ENCODE measurements at regions not wholly inside any gene's neighbourhood (a gene's known extent, or its start where the extent isn't known, plus 50 kb on each side); places are given as distances from the start of the nearest gene placed in this dataset.

GRCh38 chr10:78553792-78554191 lies 515.0 kb upstream of the ZMIZ1 start:
- TF ChIP-seq SUZ12 (IDR thresholded peaks at IDR 0.05; ENCODE audit: extremely low read depth, insufficient read depth, insufficient read length) (no peak), YY1 (IDR thresholded peaks at IDR 0.05; ENCODE audit: insufficient read depth, insufficient read length) (no peak), ZNF274 (IDR thresholded peaks at IDR 0.05; ENCODE audit: low read depth, low read length) (no peak)
- H3K9me3 ChIP-seq (ENCODE audit: insufficient read depth, low read length), result no peaks in the 10 kb centered on the region
- no peak for DNase-seq (ENCODE audit: low read depth, low spot score)
- H3K27me3 ChIP-seq (ENCODE audit: insufficient read depth, insufficient read length), result peaks cover 6% of the 10 kb centered on the region
- no peak overlapping the region for H3K9ac ChIP-seq (ENCODE audit: insufficient read length, low read depth)
- H3K36me3 ChIP-seq (ENCODE audit: insufficient read depth, insufficient read length, low read length), result no peaks in the 10 kb centered on the region
- peaks cover 8% of the 10 kb centered on the region for H3K4me1 ChIP-seq (ENCODE audit: insufficient read depth, insufficient read length)
- no peak overlapping the region for H3K4me3 ChIP-seq (ENCODE audit: insufficient read length, low read depth)

GRCh38 chr10:78555128-78555527 lies 513.6 kb upstream of the ZMIZ1 start:
- TF ChIP-seq YY1 (IDR thresholded peaks at IDR 0.05; ENCODE audit: insufficient read depth, insufficient read length), result no peak
- TF ChIP-seq ZNF274 (IDR thresholded peaks at IDR 0.05; ENCODE audit: low read depth, low read length), result no peak
- no peak for TF ChIP-seq SUZ12 (IDR thresholded peaks at IDR 0.05; ENCODE audit: extremely low read depth, insufficient read depth, insufficient read length)
- Histone ChIP-seq H3K36me3 (ENCODE audit: insufficient read depth, insufficient read length, low read length) (no peaks in the 10 kb centered on the region), H3K27me3 (ENCODE audit: insufficient read depth, insufficient read length) (no peaks in the 10 kb centered on the region), H3K4me3 (ENCODE audit: insufficient read length, low read depth) (no peak overlapping the region), H3K9me3 (ENCODE audit: insufficient read depth, low read length) (no peaks in the 10 kb centered on the region), H3K4me1 (ENCODE audit: insufficient read depth, insufficient read length) (peaks cover 9% of the 10 kb centered on the region), H3K9ac (ENCODE audit: insufficient read length, low read depth) (no peak overlapping the region)
- no peak for DNase-seq (ENCODE audit: low read depth, low spot score)

GRCh38 chr10:78556705-78557432 lies 511.9 kb upstream of the ZMIZ1 start:
- Histone ChIP-seq H3K4me1 (ENCODE audit: insufficient read depth, insufficient read length) (peaks cover 12% of the 10 kb centered on the region), H3K4me3 (ENCODE audit: insufficient read length, low read depth) (no peak overlapping the region), H3K9me3 (ENCODE audit: insufficient read depth, low read length) (no peaks in the 10 kb centered on the region), H3K9ac (ENCODE audit: insufficient read length, low read depth) (no peak overlapping the region), H3K27me3 (ENCODE audit: insufficient read depth, insufficient read length) (peaks cover 4% of the 10 kb centered on the region), H3K36me3 (ENCODE audit: insufficient read depth, insufficient read length, low read length) (no peaks in the 10 kb centered on the region)
- TF ChIP-seq ZNF274 (IDR thresholded peaks at IDR 0.05; ENCODE audit: low read depth, low read length) (no peak), SUZ12 (IDR thresholded peaks at IDR 0.05; ENCODE audit: extremely low read depth, insufficient read depth, insufficient read length) (no peak), YY1 (IDR thresholded peaks at IDR 0.05; ENCODE audit: insufficient read depth, insufficient read length) (no peak)
- no peak for DNase-seq (ENCODE audit: low read depth, low spot score)

GRCh38 chr10:78557433-78557925 lies 511.3 kb upstream of the ZMIZ1 start:
- TF ChIP-seq SUZ12 (IDR thresholded peaks at IDR 0.05; ENCODE audit: extremely low read depth, insufficient read depth, insufficient read length), result no peak
- no peak for TF ChIP-seq ZNF274 (IDR thresholded peaks at IDR 0.05; ENCODE audit: low read depth, low read length)
- TF ChIP-seq YY1 (IDR thresholded peaks at IDR 0.05; ENCODE audit: insufficient read depth, insufficient read length), result no peak
- Histone ChIP-seq H3K27me3 (ENCODE audit: insufficient read depth, insufficient read length) (peaks cover 4% of the 10 kb centered on the region), H3K4me3 (ENCODE audit: insufficient read length, low read depth) (no peak overlapping the region), H3K36me3 (ENCODE audit: insufficient read depth, insufficient read length, low read length) (no peaks in the 10 kb centered on the region), H3K4me1 (ENCODE audit: insufficient read depth, insufficient read length) (peaks cover 11% of the 10 kb centered on the region), H3K9ac (ENCODE audit: insufficient read length, low read depth) (no peak overlapping the region), H3K9me3 (ENCODE audit: insufficient read depth, low read length) (no peaks in the 10 kb centered on the region)
- no peak for DNase-seq (ENCODE audit: low read depth, low spot score)

- H3K9me3 ChIP-seq (ENCODE audit: insufficient read depth, low read length), result no peaks in the 10 kb centered on the region
- DNase-seq (ENCODE audit: low read depth, low spot score), result no peak
- H3K9ac ChIP-seq (ENCODE audit: insufficient read length, low read depth), result peak overlapping the region; percentile 36
- H3K36me3 ChIP-seq (ENCODE audit: insufficient read depth, insufficient read length, low read length), result no peaks in the 10 kb centered on the region
- peaks cover 5% of the 10 kb centered on the region for H3K4me1 ChIP-seq (ENCODE audit: insufficient read depth, insufficient read length)
- TF ChIP-seq ZNF274 (IDR thresholded peaks at IDR 0.05; ENCODE audit: low read depth, low read length), result no peak
- no peak for TF ChIP-seq YY1 (IDR thresholded peaks at IDR 0.05; ENCODE audit: insufficient read depth, insufficient read length)
- no peak for TF ChIP-seq SUZ12 (IDR thresholded peaks at IDR 0.05; ENCODE audit: extremely low read depth, insufficient read depth, insufficient read length)
- H3K4me3 ChIP-seq (ENCODE audit: insufficient read length, low read depth), result no peak overlapping the region
- peaks cover 4% of the 10 kb centered on the region for H3K27me3 ChIP-seq (ENCODE audit: insufficient read depth, insufficient read length)
Observed at GRCh38 chr10:78559661-78560340, 509.0 kb upstream of the ZMIZ1 start.

DNA sequence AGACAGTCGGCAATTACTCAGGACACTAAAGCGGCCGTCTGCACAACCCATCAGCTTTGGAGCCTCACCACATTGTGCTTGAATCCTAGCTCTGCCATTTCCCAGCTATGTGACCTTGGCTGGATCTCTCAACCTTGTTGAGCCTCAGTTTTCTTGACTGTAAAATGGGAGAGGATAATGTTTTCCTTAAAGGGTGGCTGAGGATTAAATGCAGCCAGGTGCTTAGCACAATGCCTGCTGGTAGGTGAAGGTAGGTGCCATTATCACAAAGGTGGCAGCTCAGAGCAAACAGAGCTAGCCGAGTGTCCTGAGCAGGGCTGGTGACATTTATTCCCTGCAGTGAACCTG lies 508.5 kb upstream of the ZMIZ1 start:
- Histone ChIP-seq H3K9ac (ENCODE audit: insufficient read length, low read depth) (no peak overlapping the region), H3K27me3 (ENCODE audit: insufficient read depth, insufficient read length) (peaks cover 4% of the 10 kb centered on the region), H3K4me1 (ENCODE audit: insufficient read depth, insufficient read length) (peaks cover 5% of the 10 kb centered on the region), H3K36me3 (ENCODE audit: insufficient read depth, insufficient read length, low read length) (no peaks in the 10 kb centered on the region), H3K4me3 (ENCODE audit: insufficient read length, low read depth) (no peak overlapping the region), H3K9me3 (ENCODE audit: insufficient read depth, low read length) (no peaks in the 10 kb centered on the region)
- DNase-seq (ENCODE audit: low read depth, low spot score), result no peak
- TF ChIP-seq SUZ12 (IDR thresholded peaks at IDR 0.05; ENCODE audit: extremely low read depth, insufficient read depth, insufficient read length), result no peak
- TF ChIP-seq YY1 (IDR thresholded peaks at IDR 0.05; ENCODE audit: insufficient read depth, insufficient read length), result no peak
- no peak for TF ChIP-seq ZNF274 (IDR thresholded peaks at IDR 0.05; ENCODE audit: low read depth, low read length)

GRCh38 chr10:78563314-78563713 lies 505.5 kb upstream of the ZMIZ1 start:
- no peaks in the 10 kb centered on the region for H3K9me3 ChIP-seq (ENCODE audit: insufficient read depth, low read length)
- H3K36me3 ChIP-seq (ENCODE audit: insufficient read depth, insufficient read length, low read length), result no peaks in the 10 kb centered on the region
- no peak for TF ChIP-seq YY1 (IDR thresholded peaks at IDR 0.05; ENCODE audit: insufficient read depth, insufficient read length)
- TF ChIP-seq ZNF274 (IDR thresholded peaks at IDR 0.05; ENCODE audit: low read depth, low read length), result no peak
- TF ChIP-seq SUZ12 (IDR thresholded peaks at IDR 0.05; ENCODE audit: extremely low read depth, insufficient read depth, insufficient read length), result no peak
- no peak for DNase-seq (ENCODE audit: low read depth, low spot score)
- H3K9ac ChIP-seq (ENCODE audit: insufficient read length, low read depth), result no peak overlapping the region
- peaks cover 5% of the 10 kb centered on the region for H3K4me1 ChIP-seq (ENCODE audit: insufficient read depth, insufficient read length)
- H3K27me3 ChIP-seq (ENCODE audit: insufficient read depth, insufficient read length), result peaks cover 4% of the 10 kb centered on the region
- H3K4me3 ChIP-seq (ENCODE audit: insufficient read length, low read depth), result no peak overlapping the region
